ENCODE measurements at regions not wholly inside any gene's neighbourhood (a gene's known extent, or its start where the extent isn't known, plus 50 kb on each side); places are given as distances from the start of the nearest gene placed in this dataset.
A peak's percentile ranks its signal among the peaks of the same experiment; 100 is the strongest.

GRCh38 chr4:86543080-86543479, 51.0 kb upstream of the PTPN13 start:
- Histone ChIP-seq H3K27ac (no peak overlapping the region), H3K36me3 (no peaks in the 10 kb centered on the region), H3K9me3 (ENCODE audit: low read depth) (no peaks in the 10 kb centered on the region), H3K4me1 (ENCODE audit: low read depth) (peaks cover 8% of the 10 kb centered on the region), H3K27me3 (no peaks in the 10 kb centered on the region), H3K4me3 (no peak overlapping the region)
- DNase-seq (ENCODE audit: low read depth in 1 of 2, low spot score in 1 of 2) = no peak
- no peak for TF ChIP-seq CTCF (IDR thresholded peaks at IDR 0.05; ENCODE audit: low read depth, low read length)

- peak in 1 of 2 donors; percentile 54 for DNase-seq (ENCODE audit: low read depth in 1 of 2, low spot score in 1 of 2)
- Histone ChIP-seq H3K9me3 (ENCODE audit: low read depth) (no peaks in the 10 kb centered on the region), H3K27ac (no peak overlapping the region), H3K4me3 (no peak overlapping the region), H3K36me3 (no peaks in the 10 kb centered on the region), H3K4me1 (ENCODE audit: low read depth) (peaks cover 8% of the 10 kb centered on the region), H3K27me3 (no peaks in the 10 kb centered on the region)
- no peak for TF ChIP-seq CTCF (IDR thresholded peaks at IDR 0.05; ENCODE audit: low read depth, low read length)
Observed at GRCh38 chr4:86543560-86544309, 50.4 kb upstream of the PTPN13 start.

GRCh38 chr4:86544310-86544966, 49.7 kb upstream of the PTPN13 start:
- TF ChIP-seq CTCF (IDR thresholded peaks at IDR 0.05; ENCODE audit: low read depth, low read length) = no peak
- Histone ChIP-seq H3K4me1 (ENCODE audit: low read depth) (peaks cover 8% of the 10 kb centered on the region), H3K27me3 (no peaks in the 10 kb centered on the region), H3K9me3 (ENCODE audit: low read depth) (no peaks in the 10 kb centered on the region), H3K36me3 (no peaks in the 10 kb centered on the region), H3K27ac (no peak overlapping the region), H3K4me3 (no peak overlapping the region)
- DNase-seq (ENCODE audit: low read depth in 1 of 2, low spot score in 1 of 2) = no peak

All from cardiac muscle cell (in vitro differentiated cells and primary cell).